OCI-LY1 (cell line): ENCODE measurements at regions not wholly inside any gene's neighbourhood (a gene's known extent, or its start where the extent isn't known, plus 50 kb on each side); places are given as distances from the start of the nearest gene placed in this dataset.

ENCODE experiments used
- H2AFZ ChIP-seq: fragments of 200-600 bp; sonication (generic), shearing (Covaris generic); 2 replicates; pipeline ENCODE4 v1.6.0; 2014; ENCODE audit warnings: antibody characterized with exemption, mild to moderate bottlenecking, low read length
- H3F3A ChIP-seq: fragments of 200-600 bp; sonication (generic), shearing (Covaris generic); 2 replicates; pipeline ENCODE4 v1.6.0; 2014; ENCODE audit warnings: mild to moderate bottlenecking, antibody characterized with exemption, low read length, moderate library complexity; ENCODE audit not compliant: insufficient read depth
- H3K27ac ChIP-seq: fragments of 200-600 bp; sonication (generic); 2 replicates; pipeline ENCODE4 v1.5.1; 2014; ENCODE audit warnings: low read length, mixed run types, mild to moderate bottlenecking, low read depth; ENCODE audit not compliant: poor library complexity, severe bottlenecking
- H3K27me3 ChIP-seq: fragments of 200-600 bp; sonication (generic); 2 replicates; pipeline ENCODE4 v1.6.0; 2014; ENCODE audit warnings: antibody characterized with exemption, mild to moderate bottlenecking, low read length, moderate library complexity; ENCODE audit not compliant: insufficient read depth
- H3K36me3 ChIP-seq: fragments of 200-600 bp; sonication (generic); 2 replicates; pipeline ENCODE4 v1.6.1; 2014; ENCODE audit warnings: mild to moderate bottlenecking, antibody characterized with exemption, low read length, moderate library complexity, mixed read lengths; ENCODE audit not compliant: insufficient read depth
- H3K4me1 ChIP-seq: fragments of 200-600 bp; sonication (generic); 2 replicates; pipeline ENCODE4 v1.5.1; 2014; ENCODE audit warnings: mild to moderate bottlenecking, low read length, moderate library complexity; ENCODE audit not compliant: insufficient read depth, severe bottlenecking
- H3K4me2 ChIP-seq: fragments of 200-600 bp; sonication (generic), shearing (Covaris generic); 2 replicates; pipeline ENCODE4 v1.6.1; 2014; ENCODE audit warnings: low read length
- H3K4me3 ChIP-seq: fragments of 200-600 bp; sonication (generic); 2 replicates; pipeline ENCODE4 v1.5.1; 2014; ENCODE audit warnings: low read length, low read depth, mild to moderate bottlenecking, mixed read lengths; ENCODE audit not compliant: poor library complexity, severe bottlenecking
- H3K79me2 ChIP-seq: fragments of 200-600 bp; shearing (Covaris generic); 2 replicates; pipeline ENCODE4 v1.6.1; 2016; ENCODE audit warnings: mixed run types, low read length, mixed read lengths; ENCODE audit not compliant: insufficient read depth
- H3K9ac ChIP-seq: fragments of 200-600 bp; sonication (generic), shearing (Covaris generic); 2 replicates; pipeline ENCODE4 v1.6.1; 2014; ENCODE audit warnings: mild to moderate bottlenecking, low read length, mixed read lengths
- H3K9me2 ChIP-seq: fragments of 200-600 bp; sonication (generic), shearing (Covaris generic); 2 replicates; pipeline ENCODE4 v1.6.1; 2014; ENCODE audit warnings: low read depth, mild to moderate bottlenecking, low read length, mixed read lengths
- H3K9me3 ChIP-seq: fragments of 200-600 bp; shearing (Covaris generic); 2 replicates; pipeline ENCODE4 v1.6.1; 2014; ENCODE audit warnings: low read length, mixed read lengths
- H4K20me1 ChIP-seq: fragments of 200-600 bp; sonication (generic), shearing (Covaris generic); 2 replicates; pipeline ENCODE4 v1.6.0; 2016; ENCODE audit warnings: mild to moderate bottlenecking, low read length; ENCODE audit not compliant: insufficient read depth
- EZH2 ChIP-seq: fragments of 200-600 bp; sonication (generic), shearing (Covaris generic); IDR thresholded peaks from 2 replicates; pipeline ENCODE4 v1.8.0; 2017; ENCODE audit warnings: borderline replicate concordance, mixed run types, mild to moderate bottlenecking, antibody characterized with exemption, low read length, moderate library complexity, mixed read lengths
- TF ChIP-seq, protein P1 (sequence below): fragments of 200-600 bp; sonication (generic), shearing (Covaris generic); IDR thresholded peaks from 2 replicates; pipeline ENCODE4 v1.5.1; 2017; ENCODE audit warnings: mild to moderate bottlenecking, antibody characterized with exemption, low read length, moderate library complexity, mixed read lengths

GRCh38 chr1:30318413-30318812 lies 405.0 kb downstream of the MATN1 start:
- H3F3A ChIP-seq, result no peaks in the 10 kb centered on the region
- no peaks in the 10 kb centered on the region for H3K9me2 ChIP-seq
- H3K4me3 ChIP-seq, result no peak overlapping the region
- no peak overlapping the region for H3K27ac ChIP-seq
- H4K20me1 ChIP-seq, result no peaks in the 10 kb centered on the region
- H3K36me3 ChIP-seq, result no peaks in the 10 kb centered on the region
- H2AFZ ChIP-seq, result no peak overlapping the region
- TF ChIP-seq, protein P1, sequence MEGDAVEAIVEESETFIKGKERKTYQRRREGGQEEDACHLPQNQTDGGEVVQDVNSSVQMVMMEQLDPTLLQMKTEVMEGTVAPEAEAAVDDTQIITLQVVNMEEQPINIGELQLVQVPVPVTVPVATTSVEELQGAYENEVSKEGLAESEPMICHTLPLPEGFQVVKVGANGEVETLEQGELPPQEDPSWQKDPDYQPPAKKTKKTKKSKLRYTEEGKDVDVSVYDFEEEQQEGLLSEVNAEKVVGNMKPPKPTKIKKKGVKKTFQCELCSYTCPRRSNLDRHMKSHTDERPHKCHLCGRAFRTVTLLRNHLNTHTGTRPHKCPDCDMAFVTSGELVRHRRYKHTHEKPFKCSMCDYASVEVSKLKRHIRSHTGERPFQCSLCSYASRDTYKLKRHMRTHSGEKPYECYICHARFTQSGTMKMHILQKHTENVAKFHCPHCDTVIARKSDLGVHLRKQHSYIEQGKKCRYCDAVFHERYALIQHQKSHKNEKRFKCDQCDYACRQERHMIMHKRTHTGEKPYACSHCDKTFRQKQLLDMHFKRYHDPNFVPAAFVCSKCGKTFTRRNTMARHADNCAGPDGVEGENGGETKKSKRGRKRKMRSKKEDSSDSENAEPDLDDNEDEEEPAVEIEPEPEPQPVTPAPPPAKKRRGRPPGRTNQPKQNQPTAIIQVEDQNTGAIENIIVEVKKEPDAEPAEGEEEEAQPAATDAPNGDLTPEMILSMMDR, result no peak
- no peak overlapping the region for H3K9ac ChIP-seq
- H3K4me2 ChIP-seq, result no peak overlapping the region
- H3K9me3 ChIP-seq, result no peaks in the 10 kb centered on the region
- no peaks in the 10 kb centered on the region for H3K27me3 ChIP-seq
- H3K4me1 ChIP-seq, result no peaks in the 10 kb centered on the region
- H3K79me2 ChIP-seq, result no peaks in the 10 kb centered on the region

DNA sequence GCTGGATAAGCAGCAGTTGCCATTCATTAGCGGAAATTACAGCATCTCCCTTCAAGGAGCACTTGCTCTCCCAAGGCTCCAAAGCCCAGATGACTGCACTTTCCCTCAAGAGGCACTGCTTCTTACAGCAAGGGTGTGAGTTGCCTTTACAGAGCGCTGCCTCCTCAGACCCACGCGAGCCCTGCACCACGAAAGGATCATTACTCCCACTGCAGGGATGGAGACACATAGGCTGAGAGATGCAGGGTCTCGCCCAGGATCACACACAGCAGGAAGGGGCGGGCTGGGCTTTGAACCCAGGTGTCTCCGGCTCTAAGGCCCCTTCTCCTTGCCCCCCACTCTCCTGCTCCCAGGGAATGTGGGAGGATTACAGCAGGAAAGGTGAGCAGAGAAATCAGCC lies 405.5 kb downstream of the MATN1 start:
- Histone ChIP-seq H3K36me3 (no peaks in the 10 kb centered on the region), H3K4me1 (no peaks in the 10 kb centered on the region), H3K9ac (no peak overlapping the region), H2AFZ (no peak overlapping the region), H3K4me3 (no peak overlapping the region), H3K4me2 (no peak overlapping the region), H3K9me2 (no peaks in the 10 kb centered on the region), H3K27ac (no peak overlapping the region), H3K27me3 (no peaks in the 10 kb centered on the region), H4K20me1 (no peaks in the 10 kb centered on the region), H3K79me2 (no peaks in the 10 kb centered on the region), H3K9me3 (no peaks in the 10 kb centered on the region), H3F3A (no peaks in the 10 kb centered on the region)
- TF ChIP-seq, protein P1, result no peak
- no peak for TF ChIP-seq EZH2

DNA sequence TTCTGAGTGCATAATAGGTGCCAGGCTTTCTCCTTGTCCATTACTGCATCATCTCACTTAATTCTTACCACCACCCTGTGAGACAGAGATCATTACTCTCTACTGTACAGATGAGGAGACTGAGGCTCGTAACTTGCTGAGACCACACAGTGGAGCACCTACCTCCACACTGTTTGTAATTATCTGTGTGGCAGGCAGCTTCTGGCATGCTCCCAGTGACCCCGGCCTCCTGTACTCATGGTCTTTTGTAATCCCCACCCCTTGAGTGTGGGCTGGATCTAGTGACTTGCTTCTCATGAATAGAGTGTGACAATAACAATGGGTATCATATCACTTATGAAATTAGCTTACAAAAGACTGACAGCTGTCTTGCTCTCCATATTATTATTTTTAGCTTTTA lies 407.3 kb downstream of the MATN1 start:
- no peaks in the 10 kb centered on the region for H3F3A ChIP-seq
- no peak overlapping the region for H3K4me3 ChIP-seq
- TF ChIP-seq, protein P1, result no peak
- no peak for TF ChIP-seq EZH2
- H3K27me3 ChIP-seq, result no peaks in the 10 kb centered on the region
- no peaks in the 10 kb centered on the region for H3K9me3 ChIP-seq
- no peaks in the 10 kb centered on the region for H3K4me1 ChIP-seq
- H4K20me1 ChIP-seq, result no peaks in the 10 kb centered on the region
- H3K36me3 ChIP-seq, result no peaks in the 10 kb centered on the region
- H3K4me2 ChIP-seq, result no peak overlapping the region
- H3K79me2 ChIP-seq, result no peaks in the 10 kb centered on the region
- no peaks in the 10 kb centered on the region for H3K9me2 ChIP-seq
- H3K9ac ChIP-seq, result no peak overlapping the region
- H2AFZ ChIP-seq, result no peak overlapping the region
- H3K27ac ChIP-seq, result no peak overlapping the region
